K562 (cell line): ENCODE measurements at regions not wholly inside any gene's neighbourhood (a gene's known extent, or its start where the extent isn't known, plus 50 kb on each side); places are given as distances from the start of the nearest gene placed in this dataset.

Experiments
- EZH2 ChIP-seq: IDR thresholded peaks from 2 replicates; pipeline ENCODE4 v1.6.1; 2012; ENCODE audit warnings: low read depth, mild to moderate bottlenecking, inconsistent platforms, low read length, borderline replicate concordance
- HDAC6 ChIP-seq: IDR thresholded peaks from 2 replicates; pipeline ENCODE4 v1.6.1; 2012; ENCODE audit warnings: low read depth, mild to moderate bottlenecking, control low read depth, inconsistent platforms, low read length, moderate library complexity
- MAX ChIP-seq: sonication (generic); formaldehyde crosslinking; IDR thresholded peaks from 2 replicates; pipeline ENCODE4 v1.9.0; 2022; ENCODE audit warnings: mild to moderate bottlenecking, missing genetic modification reagents
- SMC3 ChIP-seq: conservative IDR thresholded peaks from 2 replicates; pipeline ENCODE4 v1.6.1; 2011; ENCODE audit warnings: low read depth, low read length, improper control_type of control experiment; ENCODE audit not compliant: insufficient read depth

GRCh38 chr11:28581286-28582242 lies 473.4 kb downstream of the METTL15 start:
- TF ChIP-seq EZH2, result no peak
- no peak for TF ChIP-seq HDAC6
- TF ChIP-seq SMC3, result no peak
- no peak for TF ChIP-seq MAX (CRISPR knock-in tag)
